ENCODE measurements at regions not wholly inside any gene's neighbourhood (a gene's known extent, or its start where the extent isn't known, plus 50 kb on each side); places are given as distances from the start of the nearest gene placed in this dataset.

DNA sequence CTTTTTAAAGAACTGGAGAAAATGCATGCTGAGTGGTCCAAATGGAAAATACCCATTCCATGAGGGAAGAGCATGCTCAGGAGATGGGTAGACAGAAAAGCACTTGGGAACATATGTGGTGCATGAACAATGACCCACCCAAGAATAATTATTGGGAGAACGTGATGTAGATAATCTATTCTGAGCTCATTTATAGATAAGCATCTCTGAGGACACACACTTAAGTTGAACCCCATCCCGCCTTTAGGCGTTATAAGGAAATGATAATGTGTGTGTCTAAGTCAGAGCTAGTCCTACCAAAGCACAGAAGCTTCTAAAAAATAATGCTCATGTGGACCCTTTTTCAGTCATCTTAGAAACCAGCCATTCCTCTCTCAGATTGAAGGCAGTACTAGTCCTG, 189.9 kb downstream of the KTN1 start:
- TF ChIP-seq, protein P1, sequence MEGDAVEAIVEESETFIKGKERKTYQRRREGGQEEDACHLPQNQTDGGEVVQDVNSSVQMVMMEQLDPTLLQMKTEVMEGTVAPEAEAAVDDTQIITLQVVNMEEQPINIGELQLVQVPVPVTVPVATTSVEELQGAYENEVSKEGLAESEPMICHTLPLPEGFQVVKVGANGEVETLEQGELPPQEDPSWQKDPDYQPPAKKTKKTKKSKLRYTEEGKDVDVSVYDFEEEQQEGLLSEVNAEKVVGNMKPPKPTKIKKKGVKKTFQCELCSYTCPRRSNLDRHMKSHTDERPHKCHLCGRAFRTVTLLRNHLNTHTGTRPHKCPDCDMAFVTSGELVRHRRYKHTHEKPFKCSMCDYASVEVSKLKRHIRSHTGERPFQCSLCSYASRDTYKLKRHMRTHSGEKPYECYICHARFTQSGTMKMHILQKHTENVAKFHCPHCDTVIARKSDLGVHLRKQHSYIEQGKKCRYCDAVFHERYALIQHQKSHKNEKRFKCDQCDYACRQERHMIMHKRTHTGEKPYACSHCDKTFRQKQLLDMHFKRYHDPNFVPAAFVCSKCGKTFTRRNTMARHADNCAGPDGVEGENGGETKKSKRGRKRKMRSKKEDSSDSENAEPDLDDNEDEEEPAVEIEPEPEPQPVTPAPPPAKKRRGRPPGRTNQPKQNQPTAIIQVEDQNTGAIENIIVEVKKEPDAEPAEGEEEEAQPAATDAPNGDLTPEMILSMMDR (IDR thresholded peaks at IDR 0.05; ENCODE audit: extremely low read depth in 1 of 2, insufficient read depth in 1 of 2, low read depth in 1 of 2, low read length in 2 of 2): no peak
- TF ChIP-seq EZH2 (IDR thresholded peaks at IDR 0.05; ENCODE audit: borderline replicate concordance, low read depth, low read length, severe bottlenecking) (no peak), POLR2A (IDR thresholded peaks at IDR 0.05; ENCODE audit: low read depth, low read length) (no peak), POLR2AphosphoS5 (IDR thresholded peaks at IDR 0.05; ENCODE audit: insufficient read depth, low read depth, low read length) (no peak), JUN (IDR thresholded peaks at IDR 0.05; ENCODE audit: borderline replicate concordance, insufficient read depth, insufficient read length, low read depth) (no peak), MYC (IDR thresholded peaks at IDR 0.05; ENCODE audit: low read depth, low read length) (no peak), GATA2 (IDR thresholded peaks at IDR 0.05; ENCODE audit: insufficient read depth, insufficient read length, low read depth, low read length) (no peak)
- TF ChIP-seq, protein P2, sequence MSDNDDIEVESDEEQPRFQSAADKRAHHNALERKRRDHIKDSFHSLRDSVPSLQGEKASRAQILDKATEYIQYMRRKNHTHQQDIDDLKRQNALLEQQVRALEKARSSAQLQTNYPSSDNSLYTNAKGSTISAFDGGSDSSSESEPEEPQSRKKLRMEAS (IDR thresholded peaks at IDR 0.05; ENCODE audit: insufficient read depth, insufficient read length): no peak
